KMS-11 (cell line): ENCODE measurements at regions not wholly inside any gene's neighbourhood (a gene's known extent, or its start where the extent isn't known, plus 50 kb on each side); places are given as distances from the start of the nearest gene placed in this dataset.

Experiments used
- H2AFZ ChIP-seq: fragments of 200-600 bp; sonication (generic); 2 replicates; pipeline ENCODE4 v1.6.1; 2016; ENCODE audit warnings: antibody characterized with exemption, mixed run types, low read depth
- H3K27ac ChIP-seq: fragments of 200-600 bp; sonication (generic); 2 replicates; pipeline ENCODE4 v1.6.1; 2016; ENCODE audit warnings: mild to moderate bottlenecking, mixed run types
- H3K27me3 ChIP-seq: fragments of 200-600 bp; sonication (generic); 2 replicates; pipeline ENCODE4 v1.6.1; 2017; ENCODE audit warnings: mild to moderate bottlenecking, low read depth, mixed run types, moderate library complexity; ENCODE audit not compliant: insufficient read depth
- H3K36me3 ChIP-seq: fragments of 200-600 bp; sonication (generic); 2 replicates; pipeline ENCODE4 v1.6.1; 2017; ENCODE audit warnings: mild to moderate bottlenecking, mixed run types; ENCODE audit not compliant: insufficient read depth
- H3K4me1 ChIP-seq: fragments of 200-600 bp; sonication (generic); 2 replicates; pipeline ENCODE4 v1.6.1; 2016; ENCODE audit warnings: mild to moderate bottlenecking, low read depth, mixed run types; ENCODE audit not compliant: poor library complexity, severe bottlenecking
- H3K4me2 ChIP-seq: fragments of 200-600 bp; sonication (generic); 2 replicates; pipeline ENCODE4 v1.7.0; 2016; ENCODE audit warnings: mild to moderate bottlenecking, mixed run types
- H3K4me3 ChIP-seq: fragments of 200-600 bp; sonication (generic); IDR thresholded peaks from 2 replicates; pipeline ENCODE4 v1.6.1; 2017; ENCODE audit warnings: low read depth, low read length, mixed read lengths; ENCODE audit not compliant: insufficient read depth
- H3K79me2 ChIP-seq: fragments of 200-600 bp; sonication (generic); 2 replicates; pipeline ENCODE4 v1.6.1; 2016; ENCODE audit warnings: low read depth, mixed run types; ENCODE audit not compliant: insufficient read depth
- H3K9ac ChIP-seq: fragments of 200-600 bp; sonication (generic); 2 replicates; pipeline ENCODE4 v1.6.1; 2016; ENCODE audit warnings: mild to moderate bottlenecking, mixed run types
- H4K20me1 ChIP-seq: fragments of 200-600 bp; sonication (generic); 2 replicates; pipeline ENCODE4 v1.6.1; 2016; ENCODE audit warnings: mild to moderate bottlenecking, mixed run types; ENCODE audit not compliant: insufficient read depth
- TF ChIP-seq, protein P1 (sequence below): fragments of 200-600 bp; sonication (generic); conservative IDR thresholded peaks from 2 replicates; pipeline ENCODE4 v1.6.1; 2017; ENCODE audit warnings: low read depth, mild to moderate bottlenecking, antibody characterized with exemption, low read length, moderate library complexity, mixed read lengths

- Histone ChIP-seq H3K27ac (no peak overlapping the region), H4K20me1 (no peaks in the 10 kb centered on the region), H3K4me1 (no peaks in the 10 kb centered on the region), H3K9ac (no peak overlapping the region), H3K4me2 (no peak overlapping the region), H2AFZ (no peak overlapping the region), H3K27me3 (no peaks in the 10 kb centered on the region), H3K4me3 (no peak overlapping the region), H3K79me2 (no peaks in the 10 kb centered on the region), H3K36me3 (no peaks in the 10 kb centered on the region)
- TF ChIP-seq, protein P1, sequence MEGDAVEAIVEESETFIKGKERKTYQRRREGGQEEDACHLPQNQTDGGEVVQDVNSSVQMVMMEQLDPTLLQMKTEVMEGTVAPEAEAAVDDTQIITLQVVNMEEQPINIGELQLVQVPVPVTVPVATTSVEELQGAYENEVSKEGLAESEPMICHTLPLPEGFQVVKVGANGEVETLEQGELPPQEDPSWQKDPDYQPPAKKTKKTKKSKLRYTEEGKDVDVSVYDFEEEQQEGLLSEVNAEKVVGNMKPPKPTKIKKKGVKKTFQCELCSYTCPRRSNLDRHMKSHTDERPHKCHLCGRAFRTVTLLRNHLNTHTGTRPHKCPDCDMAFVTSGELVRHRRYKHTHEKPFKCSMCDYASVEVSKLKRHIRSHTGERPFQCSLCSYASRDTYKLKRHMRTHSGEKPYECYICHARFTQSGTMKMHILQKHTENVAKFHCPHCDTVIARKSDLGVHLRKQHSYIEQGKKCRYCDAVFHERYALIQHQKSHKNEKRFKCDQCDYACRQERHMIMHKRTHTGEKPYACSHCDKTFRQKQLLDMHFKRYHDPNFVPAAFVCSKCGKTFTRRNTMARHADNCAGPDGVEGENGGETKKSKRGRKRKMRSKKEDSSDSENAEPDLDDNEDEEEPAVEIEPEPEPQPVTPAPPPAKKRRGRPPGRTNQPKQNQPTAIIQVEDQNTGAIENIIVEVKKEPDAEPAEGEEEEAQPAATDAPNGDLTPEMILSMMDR: no peak
Observed at GRCh38 chr9:86997156-86997555, 49.9 kb upstream of the GAS1 start.

DNA sequence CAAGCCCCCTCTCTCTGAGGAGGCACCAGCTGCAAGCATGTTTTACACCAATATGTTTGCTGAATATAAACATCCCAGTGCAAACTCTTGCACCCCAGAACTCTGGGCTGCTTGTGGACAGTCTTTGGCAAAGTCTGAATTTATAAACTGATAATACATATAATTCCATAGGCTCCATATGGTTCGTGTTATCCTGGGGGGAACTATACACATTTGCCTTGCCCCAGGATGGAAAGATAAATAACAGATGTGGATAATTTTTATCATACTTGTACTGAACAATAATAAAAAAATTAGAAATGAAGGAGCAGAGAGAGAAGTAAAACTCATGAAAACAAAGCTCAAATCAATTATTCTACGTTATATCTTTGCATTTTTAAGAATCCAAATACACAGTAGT, 50.6 kb upstream of the GAS1 start:
- Histone ChIP-seq H3K36me3 (no peaks in the 10 kb centered on the region), H3K27ac (no peak overlapping the region), H2AFZ (no peak overlapping the region), H3K79me2 (no peaks in the 10 kb centered on the region), H3K4me3 (no peak overlapping the region), H3K9ac (no peak overlapping the region), H3K4me2 (no peak overlapping the region), H3K27me3 (no peaks in the 10 kb centered on the region), H4K20me1 (no peaks in the 10 kb centered on the region), H3K4me1 (no peaks in the 10 kb centered on the region)
- TF ChIP-seq, protein P1: no peak

- Histone ChIP-seq H3K4me3 (no peak overlapping the region), H3K27me3 (no peaks in the 10 kb centered on the region), H4K20me1 (no peaks in the 10 kb centered on the region), H3K79me2 (no peaks in the 10 kb centered on the region), H3K4me1 (no peaks in the 10 kb centered on the region), H3K36me3 (no peaks in the 10 kb centered on the region), H2AFZ (no peak overlapping the region), H3K4me2 (no peak overlapping the region), H3K9ac (no peak overlapping the region), H3K27ac (no peak overlapping the region)
- TF ChIP-seq, protein P1: no peak
Observed at GRCh38 chr9:87002517-87002916, 55.2 kb upstream of the GAS1 start.

- Histone ChIP-seq H3K27ac (no peak overlapping the region), H3K9ac (no peak overlapping the region), H3K36me3 (no peaks in the 10 kb centered on the region), H3K4me2 (no peak overlapping the region), H3K4me3 (no peak overlapping the region), H2AFZ (no peak overlapping the region), H3K27me3 (no peaks in the 10 kb centered on the region), H3K79me2 (no peaks in the 10 kb centered on the region), H4K20me1 (no peaks in the 10 kb centered on the region), H3K4me1 (no peaks in the 10 kb centered on the region)
- TF ChIP-seq, protein P1: no peak
Observed at GRCh38 chr9:87004016-87004415, 56.7 kb upstream of the GAS1 start.
